ENCODE measurements at regions not wholly inside any gene's neighbourhood (a gene's known extent, or its start where the extent isn't known, plus 50 kb on each side); places are given as distances from the start of the nearest gene placed in this dataset.

DNA sequence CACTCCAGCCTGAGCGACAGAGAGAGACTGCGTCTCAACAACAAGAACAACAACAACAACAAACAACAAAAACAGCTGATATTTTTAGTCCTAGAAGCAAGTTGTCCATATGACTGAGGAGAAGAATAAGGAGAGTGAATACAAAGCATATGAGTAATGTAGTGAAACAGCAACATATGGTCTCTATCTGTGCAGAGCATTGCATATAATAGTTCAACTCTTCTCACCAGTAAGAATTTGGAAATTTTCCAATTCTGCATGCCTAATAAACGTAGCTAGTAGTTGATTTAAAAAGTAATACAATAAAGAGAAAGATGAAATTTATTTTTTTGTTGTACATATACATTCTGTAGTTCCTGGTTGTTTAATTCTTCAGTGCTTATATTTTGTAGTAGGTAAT, 129.7 kb upstream of the FAM83B start:
- TF ChIP-seq CTCF (IDR thresholded peaks at IDR 0.05): no peak
- no peak for TF ChIP-seq POLR2A (IDR thresholded peaks at IDR 0.05)

Data from body of pancreas (tissue), 4 donors.